ENCODE measurements at regions not wholly inside any gene's neighbourhood (a gene's known extent, or its start where the extent isn't known, plus 50 kb on each side); places are given as distances from the start of the nearest gene placed in this dataset.
A peak's percentile ranks its signal among the peaks of the same experiment; 100 is the strongest.

- Histone ChIP-seq H3K9me3 (ENCODE audit: insufficient read depth, low read length) (no peaks in the 10 kb centered on the region), H3K36me3 (replicated peaks; ENCODE audit: low read depth, low read length) (no peaks in the 10 kb centered on the region), H4K20me1 (ENCODE audit: insufficient read depth, low read length) (no peaks in the 10 kb centered on the region), H3K79me2 (ENCODE audit: low read length) (no peaks in the 10 kb centered on the region), H3K4me1 (ENCODE audit: low read length) (no peaks in the 10 kb centered on the region), H3K4me3 (ENCODE audit: low read length) (no peak overlapping the region), H3K27ac (ENCODE audit: low read length) (no peak overlapping the region), H3K9ac (ENCODE audit: low read length) (no peak overlapping the region), H3K27me3 (ENCODE audit: low read depth, low read length) (no peaks in the 10 kb centered on the region), H3K4me2 (ENCODE audit: low read length) (no peak overlapping the region), H2AFZ (ENCODE audit: low read depth, low read length) (no peak overlapping the region)
- TF ChIP-seq CTCF (IDR thresholded peaks at IDR 0.05; ENCODE audit: low read depth, low read length) (no peak), EZH2phosphoT487 (IDR thresholded peaks at IDR 0.05; ENCODE audit: low read depth) (no peak)
Observed at GRCh38 chr2:155190342-155190741, 491.8 kb downstream of the KCNJ3 start.

- Histone ChIP-seq H3K9ac (ENCODE audit: low read length) (no peak overlapping the region), H3K36me3 (replicated peaks; ENCODE audit: low read depth, low read length) (no peaks in the 10 kb centered on the region), H2AFZ (ENCODE audit: low read depth, low read length) (0 out of 2 replicates have a peak overlapping the region, but pooled peaks have one; percentile 16), H3K4me3 (ENCODE audit: low read length) (no peak overlapping the region), H4K20me1 (ENCODE audit: insufficient read depth, low read length) (no peaks in the 10 kb centered on the region), H3K27me3 (ENCODE audit: low read depth, low read length) (no peaks in the 10 kb centered on the region), H3K4me1 (ENCODE audit: low read length) (no peaks in the 10 kb centered on the region), H3K4me2 (ENCODE audit: low read length) (no peak overlapping the region), H3K79me2 (ENCODE audit: low read length) (no peaks in the 10 kb centered on the region), H3K27ac (ENCODE audit: low read length) (no peak overlapping the region), H3K9me3 (ENCODE audit: insufficient read depth, low read length) (no peaks in the 10 kb centered on the region)
- TF ChIP-seq EZH2phosphoT487 (IDR thresholded peaks at IDR 0.05; ENCODE audit: low read depth), result no peak
- no peak for TF ChIP-seq CTCF (IDR thresholded peaks at IDR 0.05; ENCODE audit: low read depth, low read length)
Observed at GRCh38 chr2:155178921-155179320, 480.4 kb downstream of the KCNJ3 start.

DNA sequence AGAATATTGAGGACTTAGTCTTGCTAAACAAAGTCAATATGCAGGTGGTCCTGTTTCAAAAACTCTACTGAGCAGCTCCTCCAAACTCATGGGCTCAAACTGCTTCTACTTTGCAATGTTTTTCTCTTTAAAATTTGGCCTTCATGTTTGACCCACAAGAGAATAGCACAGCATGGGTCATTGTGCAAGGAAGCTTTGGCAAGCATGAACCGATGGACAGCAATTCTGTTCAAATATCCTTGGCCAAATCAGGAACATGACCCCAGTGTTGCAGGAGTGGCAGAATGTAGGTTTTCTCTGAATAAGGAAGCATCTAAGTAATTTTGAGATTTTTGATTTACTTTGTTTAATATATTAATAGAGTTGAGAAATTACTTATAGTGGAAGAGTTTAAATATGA lies 477.9 kb downstream of the KCNJ3 start:
- H3K4me2 ChIP-seq (ENCODE audit: low read length), result no peak overlapping the region
- H4K20me1 ChIP-seq (ENCODE audit: insufficient read depth, low read length), result no peaks in the 10 kb centered on the region
- no peaks in the 10 kb centered on the region for H3K4me1 ChIP-seq (ENCODE audit: low read length)
- no peaks in the 10 kb centered on the region for H3K27me3 ChIP-seq (ENCODE audit: low read depth, low read length)
- H3K27ac ChIP-seq (ENCODE audit: low read length), result no peak overlapping the region
- no peak for TF ChIP-seq EZH2phosphoT487 (IDR thresholded peaks at IDR 0.05; ENCODE audit: low read depth)
- TF ChIP-seq CTCF (IDR thresholded peaks at IDR 0.05; ENCODE audit: low read depth, low read length), result no peak
- H3K9ac ChIP-seq (ENCODE audit: low read length), result no peak overlapping the region
- H3K4me3 ChIP-seq (ENCODE audit: low read length), result no peak overlapping the region
- no peaks in the 10 kb centered on the region for H3K36me3 ChIP-seq (replicated peaks; ENCODE audit: low read depth, low read length)
- H2AFZ ChIP-seq (ENCODE audit: low read depth, low read length), result no peak overlapping the region
- no peaks in the 10 kb centered on the region for H3K9me3 ChIP-seq (ENCODE audit: insufficient read depth, low read length)
- no peaks in the 10 kb centered on the region for H3K79me2 ChIP-seq (ENCODE audit: low read length)

- Histone ChIP-seq H3K27ac (ENCODE audit: low read length) (no peak overlapping the region), H3K4me3 (ENCODE audit: low read length) (no peak overlapping the region), H2AFZ (ENCODE audit: low read depth, low read length) (no peak overlapping the region), H3K9ac (ENCODE audit: low read length) (no peak overlapping the region), H3K4me1 (ENCODE audit: low read length) (no peaks in the 10 kb centered on the region), H3K27me3 (ENCODE audit: low read depth, low read length) (no peaks in the 10 kb centered on the region), H3K4me2 (ENCODE audit: low read length) (no peak overlapping the region), H3K36me3 (replicated peaks; ENCODE audit: low read depth, low read length) (no peaks in the 10 kb centered on the region), H3K9me3 (ENCODE audit: insufficient read depth, low read length) (no peaks in the 10 kb centered on the region), H4K20me1 (ENCODE audit: insufficient read depth, low read length) (no peaks in the 10 kb centered on the region), H3K79me2 (ENCODE audit: low read length) (no peaks in the 10 kb centered on the region)
- TF ChIP-seq CTCF (IDR thresholded peaks at IDR 0.05; ENCODE audit: low read depth, low read length), result no peak
- no peak for TF ChIP-seq EZH2phosphoT487 (IDR thresholded peaks at IDR 0.05; ENCODE audit: low read depth)
Observed at GRCh38 chr2:155169317-155169716, 470.8 kb downstream of the KCNJ3 start.
